HEK293 (cell line): ENCODE measurements at regions not wholly inside any gene's neighbourhood (a gene's known extent, or its start where the extent isn't known, plus 50 kb on each side); places are given as distances from the start of the nearest gene placed in this dataset.

Experiments used
- CTCF ChIA-PET: fragments of 350-600 bp; formaldehyde crosslinking; extraction: SDS; loops from one replicate; lab custom pipeline; 2021; ENCODE audit warnings: antibody characterized with exemption; lab: Yijun Ruan, JAX
- POLR2A ChIA-PET: fragments of 300-600 bp; formaldehyde crosslinking; extraction: SDS; loops from one replicate; lab custom pipeline; 2020; ENCODE audit warnings: antibody characterized with exemption, inconsistent platforms; lab: Yijun Ruan, JAX
- H3K27ac ChIP-seq: fragments of 200-500 bp; sonication (Bioruptor generic); 2 replicates; pipeline ENCODE4 v1.5.1; 2014; ENCODE audit warnings: low read depth, low read length, control low read depth, inconsistent platforms; ENCODE audit errors: extremely low read depth
- H3K36me3 ChIP-seq, 2 experiments: fragments of 200-500 bp in 1 of 2; sonication (Bioruptor generic) in 1 of 2; 1 replicate in 1 of 2; 2 replicates in 1 of 2; pipeline ENCODE4 v1.5.1; 2014 to 2017; ENCODE audit warnings: inconsistent platforms in 2 of 2, low read length in 2 of 2; ENCODE audit not compliant: control insufficient read depth in 2 of 2, insufficient read depth in 1 of 2
- H3K4me1 ChIP-seq: fragments of 200-500 bp; sonication (Bioruptor generic); 2 replicates; pipeline ENCODE4 v1.5.1; 2014; ENCODE audit warnings: mild to moderate bottlenecking, low read length, inconsistent platforms; ENCODE audit not compliant: control insufficient read depth, insufficient read depth
- H3K4me3 ChIP-seq: 2 replicates; pipeline ENCODE4 v1.5.1; 2011; ENCODE audit warnings: low read depth, mild to moderate bottlenecking, control low read depth, low read length, moderate library complexity
- H3K9me3 ChIP-seq: fragments of 200-500 bp; sonication (Bioruptor generic); 2 replicates; pipeline ENCODE4 v1.5.1; 2014; ENCODE audit warnings: low read depth, low read length, inconsistent platforms; ENCODE audit not compliant: control insufficient read depth, insufficient read depth
- AEBP2 ChIP-seq: fragments of 450-650 bp; formaldehyde crosslinking; IDR thresholded peaks from 2 replicates; pipeline ENCODE4 v1.5.1; 2016; ENCODE audit warnings: missing biosample characterization, missing genetic modification characterization, borderline replicate concordance
- BCL11B ChIP-seq: fragments of 450-650 bp; formaldehyde crosslinking; IDR thresholded peaks from 2 replicates; pipeline ENCODE4 v1.5.1; 2016; ENCODE audit warnings: low read depth, missing biosample characterization, missing genetic modification characterization
- KLF16 ChIP-seq: fragments of 450-650 bp; formaldehyde crosslinking; IDR thresholded peaks from 2 replicates; pipeline ENCODE4 v1.5.1; 2017; ENCODE audit warnings: missing biosample characterization, missing genetic modification characterization
- PRDM1 ChIP-seq: fragments of 450-650 bp; formaldehyde crosslinking; IDR thresholded peaks from 2 replicates; pipeline ENCODE4; 2016; ENCODE audit warnings: missing biosample characterization, missing genetic modification characterization
- ZNF138 ChIP-seq: fragments of 450-650 bp; formaldehyde crosslinking; IDR thresholded peaks from 2 replicates; pipeline ENCODE4 v1.5.1; 2016; ENCODE audit warnings: missing biosample characterization, missing genetic modification characterization, borderline replicate concordance
- ZNF169 ChIP-seq: fragments of 450-650 bp; formaldehyde crosslinking; IDR thresholded peaks from 2 replicates; pipeline ENCODE4 v1.5.1; 2016; ENCODE audit warnings: missing biosample characterization, missing genetic modification characterization
- ZNF175 ChIP-seq: fragments of 450-650 bp; formaldehyde crosslinking; IDR thresholded peaks from 2 replicates; pipeline ENCODE4 v1.5.1; 2016; ENCODE audit warnings: missing biosample characterization, missing genetic modification characterization
- ZNF221 ChIP-seq: fragments of 450-650 bp; formaldehyde crosslinking; IDR thresholded peaks from 2 replicates; pipeline ENCODE4 v1.5.1; 2017; ENCODE audit warnings: missing biosample characterization, missing genetic modification characterization, borderline replicate concordance
- ZNF404 ChIP-seq: fragments of 450-650 bp; formaldehyde crosslinking; IDR thresholded peaks from 2 replicates; pipeline ENCODE4 v1.5.1; 2017; ENCODE audit warnings: missing biosample characterization, missing genetic modification characterization
- ZNF423 ChIP-seq: fragments of 450-650 bp; formaldehyde crosslinking; IDR thresholded peaks from 2 replicates; pipeline ENCODE4 v1.5.1; 2016; ENCODE audit warnings: missing biosample characterization, missing genetic modification characterization
- ZNF449 ChIP-seq: fragments of 450-650 bp; formaldehyde crosslinking; IDR thresholded peaks from 2 replicates; pipeline ENCODE4 v1.5.1; 2017; ENCODE audit warnings: missing biosample characterization, mild to moderate bottlenecking, missing genetic modification characterization, moderate library complexity
- ZNF664 ChIP-seq: fragments of 450-650 bp; formaldehyde crosslinking; IDR thresholded peaks from 2 replicates; pipeline ENCODE4 v1.5.1; 2016; ENCODE audit warnings: missing biosample characterization, missing genetic modification characterization
- ZNF670 ChIP-seq: fragments of 450-650 bp; formaldehyde crosslinking; IDR thresholded peaks from 2 replicates; pipeline ENCODE4 v1.5.1; 2016; ENCODE audit warnings: missing biosample characterization, missing genetic modification characterization, low read depth
- ZNF701 ChIP-seq: fragments of 450-650 bp; formaldehyde crosslinking; IDR thresholded peaks from 2 replicates; pipeline ENCODE4 v1.5.1; 2016; ENCODE audit warnings: missing biosample characterization, missing genetic modification characterization
- ZNF747 ChIP-seq: fragments of 450-650 bp; formaldehyde crosslinking; IDR thresholded peaks from 2 replicates; pipeline ENCODE4 v1.5.1; 2016; ENCODE audit warnings: missing biosample characterization, missing genetic modification characterization
- ZSCAN5A ChIP-seq: fragments of 450-650 bp; formaldehyde crosslinking; IDR thresholded peaks from 2 replicates; pipeline ENCODE4 v1.5.1; 2016; ENCODE audit warnings: missing biosample characterization, missing genetic modification characterization
- TF ChIP-seq, protein P1 (sequence below): fragments of 450-650 bp; formaldehyde crosslinking; IDR thresholded peaks from 2 replicates; pipeline ENCODE4 v1.5.1; 2016; ENCODE audit warnings: missing biosample characterization, missing genetic modification characterization
- TF ChIP-seq, protein P2 (sequence below): fragments of 450-650 bp; formaldehyde crosslinking; IDR thresholded peaks from 2 replicates; pipeline ENCODE4 v1.5.1; 2016; ENCODE audit warnings: missing biosample characterization, missing genetic modification characterization
- TF ChIP-seq, protein P3 (sequence below): sonication (generic); formaldehyde crosslinking; IDR thresholded peaks from 2 replicates; pipeline ENCODE4 v1.8.1; 2022; ENCODE audit warnings: mild to moderate bottlenecking, moderate library complexity, missing genetic modification reagents
- TF ChIP-seq, protein P4 (sequence below): fragments of 450-650 bp; formaldehyde crosslinking; IDR thresholded peaks from 2 replicates; pipeline ENCODE4 v1.5.1; 2016; ENCODE audit warnings: missing biosample characterization, missing genetic modification characterization
- TF ChIP-seq, protein P5 (sequence below): fragments of 450-650 bp; formaldehyde crosslinking; IDR thresholded peaks from 2 replicates; pipeline ENCODE4 v1.5.1; 2016; ENCODE audit warnings: missing biosample characterization, missing genetic modification characterization
- TF ChIP-seq, protein P6 (sequence below): fragments of 450-650 bp; formaldehyde crosslinking; IDR thresholded peaks from 2 replicates; pipeline ENCODE4 v1.5.1; 2016; ENCODE audit warnings: missing biosample characterization, missing genetic modification characterization

DNA sequence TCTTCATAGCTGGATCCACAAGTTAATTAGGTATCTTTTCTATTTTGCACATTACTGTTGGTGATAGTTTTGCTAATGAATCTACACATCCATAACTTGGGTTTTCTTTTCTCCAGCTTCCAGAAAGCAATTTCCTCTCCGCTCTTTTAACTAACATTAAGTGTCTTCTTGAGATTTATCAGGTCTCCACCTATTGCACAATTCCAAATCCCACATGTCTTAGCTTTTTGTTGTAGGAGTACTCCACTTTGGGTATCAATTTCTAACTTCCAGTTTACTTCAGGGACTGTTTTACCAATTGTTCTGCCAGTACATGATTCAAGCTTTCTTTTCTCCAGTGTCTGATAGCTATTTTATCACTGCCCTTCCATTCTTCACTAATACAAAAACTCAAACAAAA is 129.6 kb downstream of the OLFM4 start (continued):
- no peak for TF ChIP-seq ZNF449 (tag by site-specific recombination)
- no peak for TF ChIP-seq ZNF701 (tag by site-specific recombination)
- TF ChIP-seq, protein P1, sequence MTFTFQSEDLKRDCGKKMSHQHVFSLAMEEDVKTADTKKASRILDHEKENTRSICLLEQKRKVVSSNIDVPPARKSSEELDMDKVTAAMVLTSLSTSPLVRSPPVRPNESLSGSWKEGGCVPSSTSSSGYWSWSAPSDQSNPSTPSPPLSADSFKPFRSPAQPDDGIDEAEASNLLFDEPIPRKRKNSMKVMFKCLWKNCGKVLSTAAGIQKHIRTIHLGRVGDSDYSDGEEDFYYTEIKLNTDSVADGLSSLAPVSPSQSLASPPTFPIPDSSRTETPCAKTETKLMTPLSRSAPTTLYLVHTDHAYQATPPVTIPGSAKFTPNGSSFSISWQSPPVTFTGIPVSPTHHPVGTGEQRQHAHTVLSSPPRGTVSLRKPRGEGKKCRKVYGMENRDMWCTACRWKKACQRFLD = no peak
- no peak for TF ChIP-seq ZNF747
- TF ChIP-seq, protein P2, sequence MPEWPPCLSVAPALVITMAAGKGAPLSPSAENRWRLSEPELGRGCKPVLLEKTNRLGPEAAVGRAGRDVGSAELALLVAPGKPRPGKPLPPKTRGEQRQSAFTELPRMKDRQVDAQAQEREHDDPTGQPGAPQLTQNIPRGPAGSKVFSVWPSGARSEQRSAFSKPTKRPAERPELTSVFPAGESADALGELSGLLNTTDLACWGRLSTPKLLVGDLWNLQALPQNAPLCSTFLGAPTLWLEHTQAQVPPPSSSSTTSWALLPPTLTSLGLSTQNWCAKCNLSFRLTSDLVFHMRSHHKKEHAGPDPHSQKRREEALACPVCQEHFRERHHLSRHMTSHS (tag by site-specific recombination) = no peak
- TF ChIP-seq, protein P3, sequence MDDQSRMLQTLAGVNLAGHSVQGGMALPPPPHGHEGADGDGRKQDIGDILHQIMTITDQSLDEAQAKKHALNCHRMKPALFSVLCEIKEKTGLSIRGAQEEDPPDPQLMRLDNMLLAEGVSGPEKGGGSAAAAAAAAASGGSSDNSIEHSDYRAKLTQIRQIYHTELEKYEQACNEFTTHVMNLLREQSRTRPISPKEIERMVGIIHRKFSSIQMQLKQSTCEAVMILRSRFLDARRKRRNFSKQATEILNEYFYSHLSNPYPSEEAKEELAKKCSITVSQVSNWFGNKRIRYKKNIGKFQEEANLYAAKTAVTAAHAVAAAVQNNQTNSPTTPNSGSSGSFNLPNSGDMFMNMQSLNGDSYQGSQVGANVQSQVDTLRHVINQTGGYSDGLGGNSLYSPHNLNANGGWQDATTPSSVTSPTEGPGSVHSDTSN (CRISPR knock-in tag) = no peak

GRCh38 chr13:53159431-53159830 is 130.8 kb downstream of the OLFM4 start:
- ChIA-PET POLR2A (no interaction called here), CTCF (no interaction called here)
- TF ChIP-seq ZNF701 (tag by site-specific recombination) (no peak), ZNF423 (tag by site-specific recombination) (no peak), PRDM1 (no peak), AEBP2 (tag by site-specific recombination) (no peak), ZSCAN5A (no peak), BCL11B (tag by site-specific recombination) (no peak), ZNF747 (no peak), ZNF175 (no peak), KLF16 (tag by site-specific recombination) (no peak), ZNF664 (tag by site-specific recombination) (no peak), ZNF138 (no peak), ZNF221 (tag by site-specific recombination) (no peak), ZNF404 (no peak), ZNF169 (tag by site-specific recombination) (no peak), ZNF670 (tag by site-specific recombination) (no peak)
- TF ChIP-seq, protein P4, sequence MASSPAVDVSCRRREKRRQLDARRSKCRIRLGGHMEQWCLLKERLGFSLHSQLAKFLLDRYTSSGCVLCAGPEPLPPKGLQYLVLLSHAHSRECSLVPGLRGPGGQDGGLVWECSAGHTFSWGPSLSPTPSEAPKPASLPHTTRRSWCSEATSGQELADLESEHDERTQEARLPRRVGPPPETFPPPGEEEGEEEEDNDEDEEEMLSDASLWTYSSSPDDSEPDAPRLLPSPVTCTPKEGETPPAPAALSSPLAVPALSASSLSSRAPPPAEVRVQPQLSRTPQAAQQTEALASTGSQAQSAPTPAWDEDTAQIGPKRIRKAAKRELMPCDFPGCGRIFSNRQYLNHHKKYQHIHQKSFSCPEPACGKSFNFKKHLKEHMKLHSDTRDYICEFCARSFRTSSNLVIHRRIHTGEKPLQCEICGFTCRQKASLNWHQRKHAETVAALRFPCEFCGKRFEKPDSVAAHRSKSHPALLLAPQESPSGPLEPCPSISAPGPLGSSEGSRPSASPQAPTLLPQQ (tag by site-specific recombination) = no peak
- TF ChIP-seq, protein P5, sequence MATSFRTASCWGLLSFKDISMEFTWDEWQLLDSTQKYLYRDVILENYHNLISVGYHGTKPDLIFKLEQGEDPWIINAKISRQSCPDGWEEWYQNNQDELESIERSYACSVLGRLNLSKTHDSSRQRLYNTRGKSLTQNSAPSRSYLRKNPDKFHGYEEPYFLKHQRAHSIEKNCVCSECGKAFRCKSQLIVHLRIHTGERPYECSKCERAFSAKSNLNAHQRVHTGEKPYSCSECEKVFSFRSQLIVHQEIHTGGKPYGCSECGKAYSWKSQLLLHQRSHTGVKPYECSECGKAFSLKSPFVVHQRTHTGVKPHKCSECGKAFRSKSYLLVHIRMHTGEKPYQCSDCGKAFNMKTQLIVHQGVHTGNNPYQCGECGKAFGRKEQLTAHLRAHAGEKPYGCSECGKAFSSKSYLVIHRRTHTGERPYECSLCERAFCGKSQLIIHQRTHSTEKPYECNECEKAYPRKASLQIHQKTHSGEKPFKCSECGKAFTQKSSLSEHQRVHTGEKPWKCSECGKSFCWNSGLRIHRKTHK = no peak
- TF ChIP-seq, protein P6, sequence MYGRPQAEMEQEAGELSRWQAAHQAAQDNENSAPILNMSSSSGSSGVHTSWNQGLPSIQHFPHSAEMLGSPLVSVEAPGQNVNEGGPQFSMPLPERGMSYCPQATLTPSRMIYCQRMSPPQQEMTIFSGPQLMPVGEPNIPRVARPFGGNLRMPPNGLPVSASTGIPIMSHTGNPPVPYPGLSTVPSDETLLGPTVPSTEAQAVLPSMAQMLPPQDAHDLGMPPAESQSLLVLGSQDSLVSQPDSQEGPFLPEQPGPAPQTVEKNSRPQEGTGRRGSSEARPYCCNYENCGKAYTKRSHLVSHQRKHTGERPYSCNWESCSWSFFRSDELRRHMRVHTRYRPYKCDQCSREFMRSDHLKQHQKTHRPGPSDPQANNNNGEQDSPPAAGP (tag by site-specific recombination) = no peak
- H3K36me3 ChIP-seq = no peaks in the 10 kb centered on the region
- H3K4me3 ChIP-seq = no peak overlapping the region
- no peaks in the 10 kb centered on the region for H3K4me1 ChIP-seq
- H3K27ac ChIP-seq = no peak overlapping the region
- H3K9me3 ChIP-seq = no peaks in the 10 kb centered on the region
